ENCODE measurements at regions not wholly inside any gene's neighbourhood (a gene's known extent, or its start where the extent isn't known, plus 50 kb on each side); places are given as distances from the start of the nearest gene placed in this dataset.

GRCh38 chrX:44447214-44447613 is 95.4 kb downstream of the FUNDC1 start:
- TF ChIP-seq, protein P1, sequence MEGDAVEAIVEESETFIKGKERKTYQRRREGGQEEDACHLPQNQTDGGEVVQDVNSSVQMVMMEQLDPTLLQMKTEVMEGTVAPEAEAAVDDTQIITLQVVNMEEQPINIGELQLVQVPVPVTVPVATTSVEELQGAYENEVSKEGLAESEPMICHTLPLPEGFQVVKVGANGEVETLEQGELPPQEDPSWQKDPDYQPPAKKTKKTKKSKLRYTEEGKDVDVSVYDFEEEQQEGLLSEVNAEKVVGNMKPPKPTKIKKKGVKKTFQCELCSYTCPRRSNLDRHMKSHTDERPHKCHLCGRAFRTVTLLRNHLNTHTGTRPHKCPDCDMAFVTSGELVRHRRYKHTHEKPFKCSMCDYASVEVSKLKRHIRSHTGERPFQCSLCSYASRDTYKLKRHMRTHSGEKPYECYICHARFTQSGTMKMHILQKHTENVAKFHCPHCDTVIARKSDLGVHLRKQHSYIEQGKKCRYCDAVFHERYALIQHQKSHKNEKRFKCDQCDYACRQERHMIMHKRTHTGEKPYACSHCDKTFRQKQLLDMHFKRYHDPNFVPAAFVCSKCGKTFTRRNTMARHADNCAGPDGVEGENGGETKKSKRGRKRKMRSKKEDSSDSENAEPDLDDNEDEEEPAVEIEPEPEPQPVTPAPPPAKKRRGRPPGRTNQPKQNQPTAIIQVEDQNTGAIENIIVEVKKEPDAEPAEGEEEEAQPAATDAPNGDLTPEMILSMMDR (IDR thresholded peaks at IDR 0.05), result no peak
- TF ChIP-seq GABPA (IDR thresholded peaks at IDR 0.05; ENCODE audit: low read depth), result no peak
- no peak for TF ChIP-seq RAD21 (IDR thresholded peaks at IDR 0.05; ENCODE audit: low read length)
- no peak for TF ChIP-seq JUND (IDR thresholded peaks at IDR 0.05)
- TF ChIP-seq FOXM1 (IDR thresholded peaks at IDR 0.05; ENCODE audit: low read depth), result no peak
- TF ChIP-seq, protein P2, sequence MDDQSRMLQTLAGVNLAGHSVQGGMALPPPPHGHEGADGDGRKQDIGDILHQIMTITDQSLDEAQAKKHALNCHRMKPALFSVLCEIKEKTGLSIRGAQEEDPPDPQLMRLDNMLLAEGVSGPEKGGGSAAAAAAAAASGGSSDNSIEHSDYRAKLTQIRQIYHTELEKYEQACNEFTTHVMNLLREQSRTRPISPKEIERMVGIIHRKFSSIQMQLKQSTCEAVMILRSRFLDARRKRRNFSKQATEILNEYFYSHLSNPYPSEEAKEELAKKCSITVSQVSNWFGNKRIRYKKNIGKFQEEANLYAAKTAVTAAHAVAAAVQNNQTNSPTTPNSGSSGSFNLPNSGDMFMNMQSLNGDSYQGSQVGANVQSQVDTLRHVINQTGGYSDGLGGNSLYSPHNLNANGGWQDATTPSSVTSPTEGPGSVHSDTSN (IDR thresholded peaks at IDR 0.05), result no peak
- no peak for TF ChIP-seq NFIC (IDR thresholded peaks at IDR 0.05; ENCODE audit: borderline replicate concordance)
- no peak for TF ChIP-seq SMC3 (IDR thresholded peaks at IDR 0.05; ENCODE audit: low read depth, low read length)
- no peak for TF ChIP-seq RCOR1 (IDR thresholded peaks at IDR 0.05; ENCODE audit: low read length)
- TF ChIP-seq, protein P3, sequence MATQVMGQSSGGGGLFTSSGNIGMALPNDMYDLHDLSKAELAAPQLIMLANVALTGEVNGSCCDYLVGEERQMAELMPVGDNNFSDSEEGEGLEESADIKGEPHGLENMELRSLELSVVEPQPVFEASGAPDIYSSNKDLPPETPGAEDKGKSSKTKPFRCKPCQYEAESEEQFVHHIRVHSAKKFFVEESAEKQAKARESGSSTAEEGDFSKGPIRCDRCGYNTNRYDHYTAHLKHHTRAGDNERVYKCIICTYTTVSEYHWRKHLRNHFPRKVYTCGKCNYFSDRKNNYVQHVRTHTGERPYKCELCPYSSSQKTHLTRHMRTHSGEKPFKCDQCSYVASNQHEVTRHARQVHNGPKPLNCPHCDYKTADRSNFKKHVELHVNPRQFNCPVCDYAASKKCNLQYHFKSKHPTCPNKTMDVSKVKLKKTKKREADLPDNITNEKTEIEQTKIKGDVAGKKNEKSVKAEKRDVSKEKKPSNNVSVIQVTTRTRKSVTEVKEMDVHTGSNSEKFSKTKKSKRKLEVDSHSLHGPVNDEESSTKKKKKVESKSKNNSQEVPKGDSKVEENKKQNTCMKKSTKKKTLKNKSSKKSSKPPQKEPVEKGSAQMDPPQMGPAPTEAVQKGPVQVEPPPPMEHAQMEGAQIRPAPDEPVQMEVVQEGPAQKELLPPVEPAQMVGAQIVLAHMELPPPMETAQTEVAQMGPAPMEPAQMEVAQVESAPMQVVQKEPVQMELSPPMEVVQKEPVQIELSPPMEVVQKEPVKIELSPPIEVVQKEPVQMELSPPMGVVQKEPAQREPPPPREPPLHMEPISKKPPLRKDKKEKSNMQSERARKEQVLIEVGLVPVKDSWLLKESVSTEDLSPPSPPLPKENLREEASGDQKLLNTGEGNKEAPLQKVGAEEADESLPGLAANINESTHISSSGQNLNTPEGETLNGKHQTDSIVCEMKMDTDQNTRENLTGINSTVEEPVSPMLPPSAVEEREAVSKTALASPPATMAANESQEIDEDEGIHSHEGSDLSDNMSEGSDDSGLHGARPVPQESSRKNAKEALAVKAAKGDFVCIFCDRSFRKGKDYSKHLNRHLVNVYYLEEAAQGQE (IDR thresholded peaks at IDR 0.05; ENCODE audit: low read depth, low read length), result no peak
